Panc1 (cell line): ENCODE measurements at regions not wholly inside any gene's neighbourhood (a gene's known extent, or its start where the extent isn't known, plus 50 kb on each side); places are given as distances from the start of the nearest gene placed in this dataset.

ENCODE experiments used
- ATAC-seq: fragments of 200-7000 bp; cut with Tn5 transposase; 2 replicates; pipeline ENCODE4 v1.9.1; 2020; ENCODE audit warnings: mild to moderate bottlenecking, moderate library complexity
- BruUV-seq: library from RNA; stranded (reverse); fragments of 400-500 nt; replicated peaks from 2 replicates; lab custom pipeline; 2021; lab: Mats Ljungman, UMichigan
- CTCF ChIA-PET: fragments of 300-600 bp; sonication (Branson Sonifier 250); formaldehyde crosslinking; loops from one replicate; lab custom pipeline; 2022; ENCODE audit warnings: antibody characterized with exemption; lab: Charles Lee
- POLR2A ChIA-PET: fragments of 300-600 bp; sonication (Branson Sonifier 250); formaldehyde crosslinking; loops from one replicate; lab custom pipeline; 2022; ENCODE audit warnings: antibody characterized with exemption; lab: Charles Lee
- DNase-seq: peaks from one replicate; pipeline ENCODE4 v3.0.0-alpha.2; 2010; ENCODE audit warnings: low read depth, low spot score
- H3K27ac ChIP-seq: 2 replicates; pipeline ENCODE4 v1.5.1; 2011; ENCODE audit warnings: mild to moderate bottlenecking, low read length, inconsistent platforms
- H3K27me3 ChIP-seq: fragments of 200-500 bp; sonication (Bioruptor generic); 2 replicates; pipeline ENCODE4 v1.6.0; 2014; ENCODE audit warnings: low read length, inconsistent platforms; ENCODE audit not compliant: control insufficient read depth, insufficient read depth
- H3K36me3 ChIP-seq: fragments of 200-500 bp; sonication (Bioruptor generic); 2 replicates; pipeline ENCODE4 v1.5.1; 2014; ENCODE audit warnings: inconsistent platforms, mild to moderate bottlenecking, low read length, moderate library complexity; ENCODE audit not compliant: control insufficient read depth, insufficient read depth
- H3K4me1 ChIP-seq: 2 replicates; pipeline ENCODE4 v1.5.1; 2011; ENCODE audit warnings: inconsistent platforms, mild to moderate bottlenecking, low read length, moderate library complexity; ENCODE audit not compliant: control insufficient read depth, insufficient read depth
- H3K4me3 ChIP-seq, 2 experiments: 2 replicates each; pipeline ENCODE4 v1.5.1; 2011 to 2012; ENCODE audit warnings: low read depth in 2 of 2, low read length in 2 of 2, mild to moderate bottlenecking in 2 of 2, inconsistent platforms in 1 of 2, moderate library complexity in 1 of 2
- H3K9me3 ChIP-seq: fragments of 200-500 bp; sonication (Bioruptor generic); 2 replicates; pipeline ENCODE4 v1.5.1; 2014; ENCODE audit warnings: low read depth, mild to moderate bottlenecking, inconsistent platforms, low read length, moderate library complexity; ENCODE audit not compliant: control insufficient read depth, insufficient read depth
- CTCF ChIP-seq: fragments of 450-650 bp; IDR thresholded peaks from 2 replicates; pipeline ENCODE4 v1.5.1; 2017; ENCODE audit warnings: mild to moderate bottlenecking
- POLR2AphosphoS5 ChIP-seq: IDR thresholded peaks from 2 replicates; pipeline ENCODE4 v1.6.1; 2012; ENCODE audit warnings: mild to moderate bottlenecking, low read depth, low read length, moderate library complexity
- REST ChIP-seq, 2 experiments: IDR thresholded peaks; 2 replicates each; pipeline ENCODE4 v1.6.1; 2011 to 2012; ENCODE audit warnings: low read depth in 2 of 2, control low read depth in 1 of 2, low read length in 1 of 2, mild to moderate bottlenecking in 1 of 2, moderate library complexity in 1 of 2; ENCODE audit not compliant: insufficient read depth in 1 of 2
- SIN3A ChIP-seq: IDR thresholded peaks from 2 replicates; pipeline ENCODE4 v1.6.1; 2012; ENCODE audit warnings: low read depth, mild to moderate bottlenecking, low read length, moderate library complexity, borderline replicate concordance; ENCODE audit not compliant: insufficient read depth
- TCF7L2 ChIP-seq: IDR thresholded peaks from 2 replicates; pipeline ENCODE4 v1.6.1; 2011; ENCODE audit warnings: mild to moderate bottlenecking, low read depth, low read length, inconsistent platforms
- in situ Hi-C: cut with HindIII; loops from 2 replicates; pipeline ENCODE4 v1.10.0; 2016; ENCODE audit warnings: low sequenced_read_pairs, low pct_unique_long_range_greater_than_20kb
- intact Hi-C: fragments of 100-400 bp; cut with micrococcal nuclease; formaldehyde crosslinking; loops from one replicate; pipeline ENCODE4 v1.10.0; 2022; ENCODE audit not compliant: unreplicated experiment

GRCh38 chrX:155755706-155756337, 125.3 kb upstream of the VAMP7 start:
- DNase-seq (no peak), ATAC-seq (no peak)
- intact Hi-C loops, result no loop called here
- Histone ChIP-seq H3K36me3 (no peaks in the 10 kb centered on the region), H3K27ac (no peak overlapping the region), H3K9me3 (no peaks in the 10 kb centered on the region), H3K4me1 (no peaks in the 10 kb centered on the region), H3K4me3 (no peak overlapping the region), H3K27me3 (0 out of 2 replicates have a peak, but pooled peaks cover 4% of the 10 kb centered on the region)
- in situ Hi-C loops, result no loop called here
- TF ChIP-seq REST (IDR thresholded peaks at IDR 0.05; ENCODE audit: insufficient read depth in 1 of 2, low read depth in 2 of 2, low read length in 1 of 2), result no peak
- no peak for TF ChIP-seq TCF7L2
- TF ChIP-seq POLR2AphosphoS5, result no peak
- no peak for TF ChIP-seq SIN3A
- TF ChIP-seq CTCF, result no peak
- ChIA-PET POLR2A (no interaction called here), CTCF (no interaction called here)
- no TSS peak for BruUV-seq

- Histone ChIP-seq H3K27me3 (peaks cover 4% of the 10 kb centered on the region; the same call in 1 of the 2 replicates), H3K4me3 (no peak overlapping the region), H3K36me3 (no peaks in the 10 kb centered on the region), H3K9me3 (no peaks in the 10 kb centered on the region), H3K4me1 (no peaks in the 10 kb centered on the region), H3K27ac (no peak overlapping the region)
- ChIA-PET CTCF (no interaction called here), POLR2A (no interaction called here)
- TF ChIP-seq TCF7L2 (no peak), POLR2AphosphoS5 (no peak), SIN3A (no peak), REST (IDR thresholded peaks at IDR 0.05; ENCODE audit: insufficient read depth in 1 of 2, low read depth in 2 of 2, low read length in 1 of 2) (no peak), CTCF (no peak)
- in situ Hi-C loops (no loop called here), intact Hi-C loops (no loop called here)
- BruUV-seq, result no TSS peak
- ATAC-seq (no peak), DNase-seq (no peak)
Measured at GRCh38 chrX:155751131-155751530, 130.0 kb upstream of the VAMP7 start.
